GM12878 (cell line): ENCODE measurements at regions not wholly inside any gene's neighbourhood (a gene's known extent, or its start where the extent isn't known, plus 50 kb on each side); places are given as distances from the start of the nearest gene placed in this dataset.

Experiments used
- ATAC-seq: fragments of 200-7000 bp; cut with Tn5 transposase; 3 replicates; pipeline ENCODE4 v1.9.1; 2020; ENCODE audit warnings: mild to moderate bottlenecking, moderate library complexity
- BruUV-seq: library from RNA; stranded (reverse); fragments of 400-500 nt; replicated peaks from 2 replicates; lab custom pipeline; 2021; lab: Mats Ljungman, UMichigan
- CTCF ChIA-PET: fragments of 300-600 bp; sonication (Branson Sonifier 250); formaldehyde crosslinking; extraction: SDS; loops from one replicate; lab custom pipeline; 2021; ENCODE audit warnings: inconsistent platforms; lab: Yijun Ruan, JAX
- POLR2A ChIA-PET: fragments of 350-600 bp; formaldehyde crosslinking; extraction: SDS; loops from one replicate; lab custom pipeline; 2021; ENCODE audit warnings: inconsistent platforms; lab: Charles Lee
- RAD21 ChIA-PET: fragments of 300-600 bp; sonication (Branson Sonifier 250); formaldehyde crosslinking; loops from one replicate; lab custom pipeline; 2023; ENCODE audit warnings: antibody characterized with exemption; ENCODE audit not compliant: unreplicated experiment; lab: Charles Lee
- SMC1A ChIA-PET: fragments of 300-600 bp; sonication (Branson Sonifier 250); formaldehyde crosslinking; loops from one replicate; lab custom pipeline; 2023; ENCODE audit not compliant: unreplicated experiment, uncharacterized antibody; lab: Charles Lee
- DNase-seq: peaks from one replicate; pipeline ENCODE4 v3.0.0-alpha.2; 2011; ENCODE audit warnings: low read depth, low spot score
- FAIRE-seq: peaks from 3 replicates; lab custom pipeline; 2011; peaks lifted over from hg19 to GRCh38; lab: Jason Lieb, UNC
- H2AFZ ChIP-seq: 2 replicates; pipeline ENCODE4 v1.6.0; 2011; ENCODE audit warnings: low read depth, low read length, control low read depth; ENCODE audit not compliant: control insufficient read depth
- H3K27ac ChIP-seq: 2 replicates; pipeline ENCODE4 v1.5.1; 2011; ENCODE audit warnings: control low read depth; ENCODE audit not compliant: control insufficient read depth, insufficient read depth
- H3K27me3 ChIP-seq, 2 experiments: replicated peaks in 1 of 2; 2 replicates each; pipeline versions ENCODE4 v1.6.0 to v1.6.1; 2011; ENCODE audit warnings: low read length in 1 of 2; ENCODE audit not compliant: control insufficient read depth in 2 of 2, insufficient read depth in 2 of 2
- H3K36me3 ChIP-seq, 2 experiments: 2 replicates each; pipeline ENCODE4 v1.5.1; 2011; ENCODE audit warnings: low read length in 1 of 2; ENCODE audit not compliant: control insufficient read depth in 2 of 2, insufficient read depth in 2 of 2
- H3K4me1 ChIP-seq: 2 replicates; pipeline ENCODE4 v1.6.1; 2011; ENCODE audit warnings: mild to moderate bottlenecking, low read length, moderate library complexity, mixed read lengths; ENCODE audit not compliant: control insufficient read depth, insufficient read depth
- H3K4me2 ChIP-seq: 2 replicates; pipeline ENCODE4 v1.6.0; 2011; ENCODE audit warnings: control low read depth; ENCODE audit not compliant: control insufficient read depth, insufficient read depth
- H3K4me3 ChIP-seq: fragments of 200-600 bp; sonication (generic); 2 replicates; pipeline ENCODE4 v1.5.1; 2016
- H3K79me2 ChIP-seq: 2 replicates; pipeline ENCODE4 v1.6.0; 2011; ENCODE audit warnings: low read length; ENCODE audit not compliant: control insufficient read depth, insufficient read depth
- H3K9ac ChIP-seq: 2 replicates; pipeline ENCODE4 v1.8.0; 2011; ENCODE audit warnings: low read length, control low read depth, mixed read lengths; ENCODE audit not compliant: control insufficient read depth, insufficient read depth
- H3K9me3 ChIP-seq: replicated peaks from 3 replicates; pipeline ENCODE4 v1.5.1; 2011; ENCODE audit warnings: mild to moderate bottlenecking, low read length; ENCODE audit not compliant: control insufficient read depth, insufficient read depth
- H4K20me1 ChIP-seq: 2 replicates; pipeline ENCODE4 v1.6.0; 2011; ENCODE audit not compliant: control insufficient read depth, insufficient read depth
- CBX3 ChIP-seq: fragments of 200-600 bp; sonication (generic); IDR thresholded peaks from 2 replicates; pipeline ENCODE4 v1.6.1; 2016; ENCODE audit warnings: low read depth, borderline replicate concordance
- CHD2 ChIP-seq: IDR thresholded peaks from 2 replicates; pipeline ENCODE4 v1.6.1; 2011; ENCODE audit warnings: low read depth, low read length, improper control_type of control experiment, borderline replicate concordance
- CREM ChIP-seq: IDR thresholded peaks from 2 replicates; pipeline ENCODE4 v1.6.1; 2014; ENCODE audit warnings: antibody characterized with exemption, low read depth
- ESRRA ChIP-seq: IDR thresholded peaks from 2 replicates; pipeline ENCODE4 v1.6.1; 2012; ENCODE audit warnings: mild to moderate bottlenecking, low read length, improper control_type of control experiment
- KDM1A ChIP-seq: fragments of 200-600 bp; sonication (generic); IDR thresholded peaks from 2 replicates; pipeline ENCODE4 v1.6.1; 2016; ENCODE audit warnings: borderline replicate concordance
- NFIC ChIP-seq: IDR thresholded peaks from 2 replicates; pipeline ENCODE4 v1.6.1; 2012; ENCODE audit warnings: low read depth, mild to moderate bottlenecking, inconsistent platforms, low read length, moderate library complexity
- NR2C1 ChIP-seq: fragments of 450-650 bp; IDR thresholded peaks from 2 replicates; pipeline ENCODE4 v1.6.1; 2017; ENCODE audit warnings: antibody characterized with exemption, mild to moderate bottlenecking, moderate library complexity
- NR2C2 ChIP-seq: IDR thresholded peaks from 2 replicates; pipeline ENCODE4 v1.6.1; 2011; ENCODE audit warnings: borderline replicate concordance, low read depth; ENCODE audit not compliant: control insufficient read depth, insufficient read length
- SIN3A ChIP-seq: IDR thresholded peaks from 2 replicates; pipeline ENCODE4 v1.6.1; 2012; ENCODE audit warnings: low read depth, low read length, improper control_type of control experiment
- SMC3 ChIP-seq: IDR thresholded peaks from 2 replicates; pipeline ENCODE4 v1.6.1; 2011; ENCODE audit warnings: low read length, improper control_type of control experiment, borderline replicate concordance
- SPI1 ChIP-seq: IDR thresholded peaks from 2 replicates; pipeline ENCODE4 v1.6.1; 2011; ENCODE audit warnings: low read depth, mild to moderate bottlenecking, low read length, moderate library complexity, borderline replicate concordance; ENCODE audit not compliant: insufficient read depth
- SRF ChIP-seq, 2 experiments: IDR thresholded peaks; 2 replicates each; pipeline ENCODE4 v1.6.1; 2011; ENCODE audit warnings: low read depth in 2 of 2, low read length in 2 of 2, mild to moderate bottlenecking in 1 of 2, moderate library complexity in 1 of 2
- STAT1 ChIP-seq: fragments of 450-650 bp; conservative IDR thresholded peaks from 2 replicates; pipeline ENCODE4 v1.6.1; 2014; ENCODE audit warnings: antibody characterized with exemption, mild to moderate bottlenecking
- TCF12 ChIP-seq: IDR thresholded peaks from 2 replicates; pipeline ENCODE4 v1.6.1; 2011; ENCODE audit warnings: low read depth, mild to moderate bottlenecking, low read length
- WGBS: methylation state at CpG from one replicate; pipeline ENCODE4 v1.1.6; 2016; ENCODE audit warnings: low lambda C conversion rate; ENCODE audit not compliant: insufficient replicate concordance, insufficient coverage; ENCODE audit errors: missing lambda C conversion rate; 5-methylcytosine and 5-hydroxymethylcytosine counted together
- in situ Hi-C: fragments of 300-500 bp; cut with MboI; formaldehyde crosslinking; loops from 9 replicates; pipeline ENCODE4 v1.14.3; 2018; ENCODE audit warnings: mixed read lengths
- intact Hi-C: fragments of 100-400 bp; cut with micrococcal nuclease; formaldehyde crosslinking; loops from one replicate; pipeline ENCODE4 v1.14.2; 2022; ENCODE audit not compliant: unreplicated experiment
- TF ChIP-seq, protein P1 (sequence below): IDR thresholded peaks from 2 replicates; pipeline ENCODE4 v1.6.1; 2012; ENCODE audit warnings: low read length, inconsistent platforms
- TF ChIP-seq, protein P2 (sequence below): fragments of 450-650 bp; IDR thresholded peaks from 2 replicates; pipeline ENCODE4 v1.6.1; 2017; ENCODE audit warnings: low read depth, mild to moderate bottlenecking, moderate library complexity
- TF ChIP-seq, protein P3 (sequence below), 3 experiments: IDR thresholded peaks in 2 of 3; conservative IDR thresholded peaks in 1 of 3; 2 replicates each; pipeline ENCODE4 v1.5.1; 2011; ENCODE audit warnings: low read depth in 3 of 3, low read length in 3 of 3, mild to moderate bottlenecking in 3 of 3, control low read depth in 2 of 3, moderate library complexity in 2 of 3, inconsistent platforms in 1 of 3, mixed read lengths in 1 of 3; ENCODE audit not compliant: control insufficient read depth in 2 of 3, insufficient read depth in 1 of 3; ENCODE audit errors: extremely low read depth in 1 of 3

DNA sequence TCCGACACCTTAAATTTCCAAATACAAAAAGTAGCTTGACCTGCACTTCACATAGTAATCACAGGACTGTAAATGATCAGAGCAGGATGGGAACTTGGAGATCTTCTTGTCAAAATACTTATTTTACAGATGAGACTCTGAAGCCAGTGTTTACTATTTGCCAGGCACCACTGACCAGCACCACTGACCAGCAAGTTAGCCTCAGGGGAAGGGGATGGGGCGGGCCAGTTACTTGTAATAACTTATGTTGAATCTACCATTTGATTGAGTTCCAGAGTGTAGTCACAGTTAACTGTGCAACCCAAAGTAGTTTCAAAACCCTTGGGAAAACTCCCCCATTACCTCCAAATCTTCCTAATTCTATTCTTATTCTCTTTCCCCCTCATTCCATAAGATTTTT lies 278.4 kb downstream of the PCNX1 start:
- ATAC-seq (no peak), FAIRE-seq (no peak), DNase-seq (no peak)
- no peaks in the 10 kb centered on the region; the same call in 2 of the 3 replicates for H3K9me3 ChIP-seq
- ChIA-PET RAD21 (no interaction called here), SMC1A (no interaction called here), POLR2A (interaction anchor here (1.2 kb wide), 1 partner anchor 12 kb away, joined by 3 read pairs; no protein-coding TSS in a partner anchor), CTCF (no interaction called here)
- H2AFZ ChIP-seq = no peak overlapping the region
- no peak overlapping the region for H3K27ac ChIP-seq
- no peaks in the 10 kb centered on the region for H3K79me2 ChIP-seq
- no peaks in the 10 kb centered on the region for H3K4me1 ChIP-seq
- H3K27me3 ChIP-seq = no peaks in the 10 kb centered on the region; a peak in 3 of 4 replicates
- intact Hi-C loops = no loop called here
- in situ Hi-C loops = no loop called here
- no peak overlapping the region for H3K4me3 ChIP-seq
- no peaks in the 10 kb centered on the region for H3K36me3 ChIP-seq
- TF ChIP-seq CBX3 (no peak), ESRRA (no peak), NFIC (no peak), NR2C2 (no peak), SRF (IDR thresholded peaks at IDR 0.05; ENCODE audit: low read depth in 2 of 2, low read length in 2 of 2) (no peak), SMC3 (no peak), CREM (no peak), TCF12 (no peak), NR2C1 (no peak), SIN3A (no peak), KDM1A (no peak), SPI1 (no peak), CHD2 (no peak), STAT1 (no peak)
- TF ChIP-seq, protein P1, sequence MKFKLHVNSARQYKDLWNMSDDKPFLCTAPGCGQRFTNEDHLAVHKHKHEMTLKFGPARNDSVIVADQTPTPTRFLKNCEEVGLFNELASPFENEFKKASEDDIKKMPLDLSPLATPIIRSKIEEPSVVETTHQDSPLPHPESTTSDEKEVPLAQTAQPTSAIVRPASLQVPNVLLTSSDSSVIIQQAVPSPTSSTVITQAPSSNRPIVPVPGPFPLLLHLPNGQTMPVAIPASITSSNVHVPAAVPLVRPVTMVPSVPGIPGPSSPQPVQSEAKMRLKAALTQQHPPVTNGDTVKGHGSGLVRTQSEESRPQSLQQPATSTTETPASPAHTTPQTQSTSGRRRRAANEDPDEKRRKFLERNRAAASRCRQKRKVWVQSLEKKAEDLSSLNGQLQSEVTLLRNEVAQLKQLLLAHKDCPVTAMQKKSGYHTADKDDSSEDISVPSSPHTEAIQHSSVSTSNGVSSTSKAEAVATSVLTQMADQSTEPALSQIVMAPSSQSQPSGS = no peak
- TF ChIP-seq, protein P2, sequence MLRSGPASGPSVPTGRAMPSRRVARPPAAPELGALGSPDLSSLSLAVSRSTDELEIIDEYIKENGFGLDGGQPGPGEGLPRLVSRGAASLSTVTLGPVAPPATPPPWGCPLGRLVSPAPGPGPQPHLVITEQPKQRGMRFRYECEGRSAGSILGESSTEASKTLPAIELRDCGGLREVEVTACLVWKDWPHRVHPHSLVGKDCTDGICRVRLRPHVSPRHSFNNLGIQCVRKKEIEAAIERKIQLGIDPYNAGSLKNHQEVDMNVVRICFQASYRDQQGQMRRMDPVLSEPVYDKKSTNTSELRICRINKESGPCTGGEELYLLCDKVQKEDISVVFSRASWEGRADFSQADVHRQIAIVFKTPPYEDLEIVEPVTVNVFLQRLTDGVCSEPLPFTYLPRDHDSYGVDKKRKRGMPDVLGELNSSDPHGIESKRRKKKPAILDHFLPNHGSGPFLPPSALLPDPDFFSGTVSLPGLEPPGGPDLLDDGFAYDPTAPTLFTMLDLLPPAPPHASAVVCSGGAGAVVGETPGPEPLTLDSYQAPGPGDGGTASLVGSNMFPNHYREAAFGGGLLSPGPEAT = no peak
- TF ChIP-seq, protein P3, sequence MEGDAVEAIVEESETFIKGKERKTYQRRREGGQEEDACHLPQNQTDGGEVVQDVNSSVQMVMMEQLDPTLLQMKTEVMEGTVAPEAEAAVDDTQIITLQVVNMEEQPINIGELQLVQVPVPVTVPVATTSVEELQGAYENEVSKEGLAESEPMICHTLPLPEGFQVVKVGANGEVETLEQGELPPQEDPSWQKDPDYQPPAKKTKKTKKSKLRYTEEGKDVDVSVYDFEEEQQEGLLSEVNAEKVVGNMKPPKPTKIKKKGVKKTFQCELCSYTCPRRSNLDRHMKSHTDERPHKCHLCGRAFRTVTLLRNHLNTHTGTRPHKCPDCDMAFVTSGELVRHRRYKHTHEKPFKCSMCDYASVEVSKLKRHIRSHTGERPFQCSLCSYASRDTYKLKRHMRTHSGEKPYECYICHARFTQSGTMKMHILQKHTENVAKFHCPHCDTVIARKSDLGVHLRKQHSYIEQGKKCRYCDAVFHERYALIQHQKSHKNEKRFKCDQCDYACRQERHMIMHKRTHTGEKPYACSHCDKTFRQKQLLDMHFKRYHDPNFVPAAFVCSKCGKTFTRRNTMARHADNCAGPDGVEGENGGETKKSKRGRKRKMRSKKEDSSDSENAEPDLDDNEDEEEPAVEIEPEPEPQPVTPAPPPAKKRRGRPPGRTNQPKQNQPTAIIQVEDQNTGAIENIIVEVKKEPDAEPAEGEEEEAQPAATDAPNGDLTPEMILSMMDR (IDR thresholded peaks at IDR 0.05 in 2 of 3, conservative IDR thresholded peaks at IDR 0.05 in 1 of 3; ENCODE audit: control insufficient read depth in 2 of 3, extremely low read depth in 1 of 3, insufficient read depth in 1 of 3, low read depth in 3 of 3, low read length in 3 of 3) = no peak
- no TSS peak for BruUV-seq
- no peaks in the 10 kb centered on the region for H4K20me1 ChIP-seq
- no peak overlapping the region for H3K9ac ChIP-seq
- WGBS = 27% methylated on average over 2 of the region's 2 CpGs
- no peak overlapping the region for H3K4me2 ChIP-seq
